DND-41 (cell line): ENCODE measurements at regions not wholly inside any gene's neighbourhood (a gene's known extent, or its start where the extent isn't known, plus 50 kb on each side); places are given as distances from the start of the nearest gene placed in this dataset.
"Not testable (repeated sequence)": the region's sequence is repeated elsewhere in the genome, so short reads cannot be mapped to it uniquely, and the experiment has no call there.

Source experiments
- ATAC-seq: fragments of 200-7000 bp; cut with Tn5 transposase; 3 replicates; pipeline ENCODE4 v1.9.1; 2021; ENCODE audit warnings: low read depth; ENCODE audit not compliant: insufficient read depth
- DNase-seq: peaks from one replicate; pipeline ENCODE4 v3.0.0-alpha.2; 2020
- H2AFZ ChIP-seq: 2 replicates; pipeline ENCODE4 v1.6.0; 2012; ENCODE audit warnings: low read depth, low read length
- H3K27ac ChIP-seq: 2 replicates; pipeline ENCODE4 v1.5.1; 2012; ENCODE audit warnings: low read length, inconsistent platforms
- H3K27me3 ChIP-seq: fragments of 200-600 bp; sonication (generic); 2 replicates; pipeline ENCODE4 v1.6.0; 2012; ENCODE audit warnings: low read length, mild to moderate bottlenecking, inconsistent platforms; ENCODE audit not compliant: insufficient read depth, poor library complexity
- H3K36me3 ChIP-seq: 2 replicates; pipeline ENCODE4 v1.5.1; 2012; ENCODE audit warnings: low read length, inconsistent platforms; ENCODE audit not compliant: insufficient read depth
- H3K4me1 ChIP-seq: 2 replicates; pipeline ENCODE4 v1.5.1; 2012; ENCODE audit warnings: mild to moderate bottlenecking, low read length; ENCODE audit not compliant: insufficient read depth
- H3K4me2 ChIP-seq: 2 replicates; pipeline ENCODE4 v1.6.0; 2012; ENCODE audit warnings: mild to moderate bottlenecking, moderate library complexity, low read length, inconsistent platforms; ENCODE audit not compliant: insufficient read depth
- H3K4me3 ChIP-seq, 2 experiments: fragments of 200-600 bp in 1 of 2; shearing (Covaris generic) in 1 of 2; 2 replicates each; pipeline ENCODE4 v1.5.1; 2012 to 2016; ENCODE audit warnings: inconsistent platforms in 2 of 2, low read length in 2 of 2, mild to moderate bottlenecking in 2 of 2, low read depth in 1 of 2, moderate library complexity in 1 of 2
- H3K79me2 ChIP-seq: 2 replicates; pipeline ENCODE4 v1.6.0; 2012; ENCODE audit warnings: low read length, inconsistent platforms; ENCODE audit not compliant: insufficient read depth
- H3K9ac ChIP-seq: 2 replicates; pipeline ENCODE4 v1.6.0; 2012; ENCODE audit warnings: low read depth, mild to moderate bottlenecking, inconsistent platforms, low read length, moderate library complexity
- H3K9me3 ChIP-seq: 2 replicates; pipeline ENCODE4 v1.5.1; 2012; ENCODE audit warnings: low read length, moderate library complexity, mild to moderate bottlenecking, inconsistent platforms; ENCODE audit not compliant: insufficient read depth, severe bottlenecking
- H4K20me1 ChIP-seq: 2 replicates; pipeline ENCODE4 v1.6.0; 2012; ENCODE audit warnings: low read length; ENCODE audit not compliant: insufficient read depth
- EZH2 ChIP-seq: IDR thresholded peaks from 3 replicates; pipeline ENCODE4 v1.6.1; 2012; ENCODE audit warnings: borderline replicate concordance, low read depth, mild to moderate bottlenecking, moderate library complexity, low read length, inconsistent platforms; ENCODE audit not compliant: severe bottlenecking
- TF ChIP-seq, protein P1 (sequence below): IDR thresholded peaks from 2 replicates; pipeline ENCODE4 v1.5.1; 2012; ENCODE audit warnings: borderline replicate concordance, low read length, moderate library complexity, mild to moderate bottlenecking; ENCODE audit not compliant: poor library complexity, severe bottlenecking; ENCODE audit errors: extremely low read depth

DNA sequence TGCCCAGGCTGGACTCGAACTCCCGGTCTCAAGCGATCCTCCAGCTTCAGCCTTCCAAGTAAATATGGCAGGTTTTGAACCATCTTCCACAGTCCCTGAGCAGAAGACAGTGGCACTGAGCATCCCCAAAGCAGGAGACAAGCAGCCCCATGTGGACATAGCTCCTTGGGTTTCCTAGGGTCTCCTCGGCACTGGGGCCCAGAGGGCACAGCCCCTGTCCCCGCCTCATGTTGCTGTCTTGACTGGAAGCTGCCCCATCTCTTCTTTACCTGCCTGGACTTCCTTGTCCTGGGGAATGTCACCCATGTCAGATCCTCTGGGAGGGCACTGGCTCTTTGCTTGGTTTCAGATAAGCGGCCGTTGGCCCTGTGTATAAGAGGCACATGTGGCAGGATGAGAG, 263.7 kb upstream of the RAB4A start:
- Histone ChIP-seq H3K79me2 (no peaks in the 10 kb centered on the region), H3K36me3 (no peaks in the 10 kb centered on the region), H3K9ac (no peak overlapping the region), H2AFZ (no peak overlapping the region), H4K20me1 (no peaks in the 10 kb centered on the region), H3K27me3 (no peaks in the 10 kb centered on the region), H3K9me3 (no peaks in the 10 kb centered on the region), H3K4me3 (no peak overlapping the region), H3K4me2 (no peak overlapping the region), H3K27ac (no peak overlapping the region), H3K4me1 (no peaks in the 10 kb centered on the region)
- DNase-seq (no peak), ATAC-seq (no peak)
- no peak for TF ChIP-seq EZH2

DNA sequence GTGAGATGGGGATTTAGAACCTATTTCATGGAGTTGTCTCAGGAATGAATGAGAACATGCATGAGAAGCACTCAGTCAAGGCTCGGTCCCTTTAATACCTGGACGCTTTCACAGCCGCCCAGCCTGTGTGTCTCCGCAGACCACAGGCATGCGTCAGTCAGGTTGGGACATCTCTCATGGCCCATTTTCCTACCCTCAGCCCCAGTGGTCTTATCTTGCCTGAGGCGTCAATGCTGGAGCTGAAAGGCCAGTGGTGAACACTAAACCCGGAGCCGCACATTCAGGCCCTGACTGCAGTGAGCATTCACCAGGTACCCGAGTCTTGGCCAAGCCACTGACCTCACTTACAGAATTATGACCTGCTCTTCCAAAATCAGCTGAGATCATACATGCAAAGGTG, 263.2 kb upstream of the RAB4A start:
- H3K4me1 ChIP-seq: no peaks in the 10 kb centered on the region
- no peaks in the 10 kb centered on the region for H3K9me3 ChIP-seq
- no peak for DNase-seq
- H4K20me1 ChIP-seq: no peaks in the 10 kb centered on the region
- no peaks in the 10 kb centered on the region for H3K27me3 ChIP-seq
- no peak overlapping the region for H3K9ac ChIP-seq
- H3K36me3 ChIP-seq: no peaks in the 10 kb centered on the region
- no peak overlapping the region for H2AFZ ChIP-seq
- H3K4me3 ChIP-seq: no peak overlapping the region
- H3K79me2 ChIP-seq: no peaks in the 10 kb centered on the region
- TF ChIP-seq EZH2: no peak
- TF ChIP-seq, protein P1, sequence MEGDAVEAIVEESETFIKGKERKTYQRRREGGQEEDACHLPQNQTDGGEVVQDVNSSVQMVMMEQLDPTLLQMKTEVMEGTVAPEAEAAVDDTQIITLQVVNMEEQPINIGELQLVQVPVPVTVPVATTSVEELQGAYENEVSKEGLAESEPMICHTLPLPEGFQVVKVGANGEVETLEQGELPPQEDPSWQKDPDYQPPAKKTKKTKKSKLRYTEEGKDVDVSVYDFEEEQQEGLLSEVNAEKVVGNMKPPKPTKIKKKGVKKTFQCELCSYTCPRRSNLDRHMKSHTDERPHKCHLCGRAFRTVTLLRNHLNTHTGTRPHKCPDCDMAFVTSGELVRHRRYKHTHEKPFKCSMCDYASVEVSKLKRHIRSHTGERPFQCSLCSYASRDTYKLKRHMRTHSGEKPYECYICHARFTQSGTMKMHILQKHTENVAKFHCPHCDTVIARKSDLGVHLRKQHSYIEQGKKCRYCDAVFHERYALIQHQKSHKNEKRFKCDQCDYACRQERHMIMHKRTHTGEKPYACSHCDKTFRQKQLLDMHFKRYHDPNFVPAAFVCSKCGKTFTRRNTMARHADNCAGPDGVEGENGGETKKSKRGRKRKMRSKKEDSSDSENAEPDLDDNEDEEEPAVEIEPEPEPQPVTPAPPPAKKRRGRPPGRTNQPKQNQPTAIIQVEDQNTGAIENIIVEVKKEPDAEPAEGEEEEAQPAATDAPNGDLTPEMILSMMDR: no peak
- H3K4me2 ChIP-seq: no peak overlapping the region
- ATAC-seq: no peak
- no peak overlapping the region for H3K27ac ChIP-seq

DNA sequence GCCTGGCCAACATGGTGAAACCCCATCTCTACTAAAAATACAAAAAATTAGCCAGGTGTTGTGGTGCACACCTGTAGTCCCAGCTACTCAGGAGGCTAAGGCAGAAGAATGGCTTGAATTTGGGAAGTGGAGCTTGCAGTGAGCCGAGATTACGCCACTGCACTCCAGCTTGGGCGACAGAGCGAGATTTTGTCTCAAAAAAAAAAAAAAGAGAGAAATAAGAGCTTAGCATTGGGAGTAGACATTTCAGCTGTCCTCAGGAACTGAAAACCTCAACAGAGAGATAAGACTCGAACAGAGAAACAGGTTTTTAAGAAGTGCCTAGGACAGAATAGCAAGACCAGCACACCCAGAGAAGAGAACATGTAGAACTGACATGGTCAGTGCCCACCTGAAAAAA, 262.6 kb upstream of the RAB4A start:
- not testable (repeated sequence) for H3K4me2 ChIP-seq, H3K27ac ChIP-seq, H3K4me1 ChIP-seq, ATAC-seq, H4K20me1 ChIP-seq, H3K27me3 ChIP-seq, H3K79me2 ChIP-seq, H3K9ac ChIP-seq, H3K9me3 ChIP-seq, DNase-seq, H3K4me3 ChIP-seq, H3K36me3 ChIP-seq, H2AFZ ChIP-seq

DNA sequence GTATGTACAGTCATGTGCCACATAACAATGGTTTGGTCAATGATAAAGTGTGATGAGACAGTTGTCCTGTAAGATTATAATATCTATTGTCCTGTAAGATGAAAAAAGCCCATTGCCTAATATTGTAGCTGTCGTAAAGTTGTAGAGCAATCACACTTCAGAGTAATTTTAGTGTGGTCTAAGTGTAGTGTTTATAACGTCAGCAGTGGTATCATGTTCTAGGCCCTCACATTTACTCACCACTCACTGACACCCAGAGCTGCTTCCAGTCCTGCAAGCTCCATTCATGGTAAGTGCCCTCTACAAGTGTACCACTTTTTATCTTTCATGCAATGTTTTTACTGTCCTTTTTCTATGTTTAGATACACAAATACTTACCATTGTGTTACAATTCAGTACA, 259.9 kb upstream of the RAB4A start:
- Histone ChIP-seq H3K4me1 (no peaks in the 10 kb centered on the region), H4K20me1 (no peaks in the 10 kb centered on the region), H3K9ac (no peak overlapping the region), H3K27me3 (no peaks in the 10 kb centered on the region), H2AFZ (no peak overlapping the region), H3K4me2 (no peak overlapping the region), H3K36me3 (no peaks in the 10 kb centered on the region), H3K4me3 (no peak overlapping the region), H3K79me2 (no peaks in the 10 kb centered on the region), H3K27ac (no peak overlapping the region), H3K9me3 (no peaks in the 10 kb centered on the region)
- TF ChIP-seq, protein P1: no peak
- no peak for TF ChIP-seq EZH2
- ATAC-seq (no peak), DNase-seq (no peak)
